Hematopoietic multipotent progenitor cell treated with erythropoietin and hydrocortisone succinate and interleukin-3 and kit ligand, for 6 days (in vitro differentiated cells): ENCODE measurements at regions not wholly inside any gene's neighbourhood (a gene's known extent, or its start where the extent isn't known, plus 50 kb on each side); places are given as distances from the start of the nearest gene placed in this dataset.
A peak's percentile ranks its signal among the peaks of the same experiment; 100 is the strongest.
"Not testable (repeated sequence)": the region's sequence is repeated elsewhere in the genome, so short reads cannot be mapped to it uniquely, and the experiment has no call there.

Experiments
- DNase-seq: peaks from one replicate; pipeline ENCODE4 v3.0.0-alpha.2; 2015

- DNase-seq = no peak
Observed at GRCh38 chr12:67088401-67089118, 180.6 kb upstream of the CAND1 start.

GRCh38 chr12:67091204-67091603 is 178.0 kb upstream of the CAND1 start:
- DNase-seq = no peak

GRCh38 chr12:67091678-67092077 is 177.5 kb upstream of the CAND1 start:
- no peak for DNase-seq

GRCh38 chr12:67092934-67093333 is 176.2 kb upstream of the CAND1 start:
- DNase-seq = not testable (repeated sequence)

GRCh38 chr12:67096533-67097318 is 172.4 kb upstream of the CAND1 start:
- DNase-seq = no peak

GRCh38 chr12:67099858-67100257 is 169.3 kb upstream of the CAND1 start:
- DNase-seq = no peak

GRCh38 chr12:67103521-67103920 is 165.6 kb upstream of the CAND1 start:
- no peak for DNase-seq

GRCh38 chr12:67107235-67107634 is 161.9 kb upstream of the CAND1 start:
- DNase-seq = no peak

- no peak for DNase-seq
Observed at GRCh38 chr12:67107751-67108269, 161.3 kb upstream of the CAND1 start.

- DNase-seq = peak; percentile 8
Observed at GRCh38 chr12:67110345-67110744, 158.8 kb upstream of the CAND1 start.

- DNase-seq = no peak
Observed at GRCh38 chr12:67111182-67111581, 158.0 kb upstream of the CAND1 start.

GRCh38 chr12:67112586-67112985 is 156.6 kb upstream of the CAND1 start:
- DNase-seq = no peak

GRCh38 chr12:67116134-67116533 is 153.0 kb upstream of the CAND1 start:
- no peak for DNase-seq

- DNase-seq = no peak
Observed at GRCh38 chr12:67122584-67122983, 146.6 kb upstream of the CAND1 start.

- no peak for DNase-seq
Observed at GRCh38 chr12:67137256-67137655, 131.9 kb upstream of the CAND1 start.

- no peak for DNase-seq
Observed at GRCh38 chr12:67141296-67142018, 127.7 kb upstream of the CAND1 start.

GRCh38 chr12:67145692-67146091 is 123.5 kb upstream of the CAND1 start:
- DNase-seq = no peak

GRCh38 chr12:67147030-67147429 is 122.1 kb upstream of the CAND1 start:
- no peak for DNase-seq

GRCh38 chr12:67147447-67147846 is 121.7 kb upstream of the CAND1 start:
- no peak for DNase-seq

GRCh38 chr12:67148265-67148664 is 120.9 kb upstream of the CAND1 start:
- no peak for DNase-seq

GRCh38 chr12:67151886-67152285 is 117.3 kb upstream of the CAND1 start:
- DNase-seq = no peak

- DNase-seq = no peak
Observed at GRCh38 chr12:67152451-67152850, 116.7 kb upstream of the CAND1 start.

- no peak for DNase-seq
Observed at GRCh38 chr12:67154901-67155300, 114.3 kb upstream of the CAND1 start.

GRCh38 chr12:67155863-67156262 is 113.3 kb upstream of the CAND1 start:
- DNase-seq = no peak
